GM18517 (cell line): ENCODE measurements at regions not wholly inside any gene's neighbourhood (a gene's known extent, or its start where the extent isn't known, plus 50 kb on each side); places are given as distances from the start of the nearest gene placed in this dataset.
"Not testable (repeated sequence)": the region's sequence is repeated elsewhere in the genome, so short reads cannot be mapped to it uniquely, and the experiment has no call there.

Experiments used
- ATAC-seq: cut with Tn5 transposase; IDR thresholded peaks from one replicate; pipeline ENCODE4 v1.9.1; 2021; ENCODE audit warnings: mild to moderate bottlenecking, moderate library complexity; ENCODE audit not compliant: unreplicated experiment

GRCh38 chr2:76073992-76074604 is 363.4 kb upstream of the GCFC2 start:
- ATAC-seq = no peak

DNA sequence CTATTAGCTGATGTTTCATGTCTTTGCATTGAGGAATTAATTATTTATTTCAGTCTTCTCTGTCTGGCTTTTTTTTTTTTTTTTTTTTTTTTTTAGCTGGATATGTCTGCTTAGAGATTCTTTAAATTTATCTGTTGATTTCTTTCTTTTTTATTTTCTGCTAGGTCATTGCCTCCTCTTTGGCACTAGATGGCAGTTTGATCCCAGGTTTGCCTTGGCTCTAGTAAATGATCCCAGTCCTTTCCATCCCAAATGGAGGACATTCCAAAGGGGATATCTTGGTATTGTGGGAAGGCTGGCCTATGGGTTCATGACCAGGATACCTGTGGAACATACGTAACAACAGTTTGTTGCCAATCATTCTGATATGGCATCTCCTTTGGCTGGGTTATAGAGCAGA is 339.5 kb upstream of the GCFC2 start:
- ATAC-seq = no peak

DNA sequence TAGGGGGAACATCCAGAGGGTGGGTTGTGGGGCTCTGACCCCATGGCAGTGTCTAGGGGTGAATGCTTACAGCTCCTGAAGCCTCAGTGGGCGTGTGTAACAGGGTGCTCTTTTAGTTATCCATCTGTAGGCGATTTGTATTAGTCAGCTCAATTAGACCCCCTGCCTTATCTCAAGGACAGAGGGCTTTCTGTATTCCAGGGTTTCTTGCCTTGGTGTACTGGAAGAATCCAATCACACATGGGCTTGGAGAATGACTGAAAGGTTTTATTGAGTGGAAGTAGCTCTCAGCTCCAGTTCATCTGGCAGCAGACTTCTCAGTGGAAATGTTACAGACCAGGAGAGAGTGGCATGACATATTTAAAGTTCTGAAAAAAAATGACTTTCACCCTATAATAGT is 334.0 kb upstream of the GCFC2 start:
- ATAC-seq = no peak

DNA sequence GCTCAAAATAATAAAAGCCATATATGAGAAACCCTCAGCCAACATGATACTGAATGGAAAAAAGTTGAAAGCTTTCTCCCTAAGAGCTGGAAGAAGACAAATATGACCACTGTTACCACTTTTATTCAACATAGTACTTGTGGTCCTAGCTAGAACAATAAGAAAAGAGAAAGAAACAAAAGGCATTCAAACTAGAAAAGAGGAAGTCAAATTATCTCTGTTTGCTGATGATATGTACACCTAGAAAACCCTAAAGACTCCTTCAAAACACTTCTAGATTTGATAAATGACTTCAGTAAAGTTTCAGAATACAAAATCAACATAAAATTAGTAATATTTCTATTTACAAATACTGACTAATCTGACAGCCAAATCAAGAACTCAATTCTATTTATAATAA is 328.8 kb upstream of the GCFC2 start:
- ATAC-seq = no peak

DNA sequence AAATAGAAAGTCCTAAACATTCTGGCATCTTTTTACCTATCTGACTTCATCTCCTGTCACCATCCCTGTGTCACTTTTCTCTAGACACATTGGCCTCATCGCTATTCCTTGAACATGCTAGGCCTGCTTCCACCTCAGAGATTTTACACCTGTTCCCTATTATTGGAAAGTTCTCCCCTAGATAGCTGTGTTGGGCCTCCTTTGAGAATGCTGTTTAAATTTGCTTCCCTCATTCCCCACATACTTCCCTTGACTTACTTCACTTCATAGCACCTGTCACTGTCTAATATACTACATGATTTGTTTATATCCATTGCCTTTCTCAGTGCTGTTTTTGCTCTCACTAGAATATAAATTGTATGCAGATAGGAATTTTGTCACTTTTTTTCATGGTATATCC is 317.0 kb upstream of the GCFC2 start:
- no peak for ATAC-seq

DNA sequence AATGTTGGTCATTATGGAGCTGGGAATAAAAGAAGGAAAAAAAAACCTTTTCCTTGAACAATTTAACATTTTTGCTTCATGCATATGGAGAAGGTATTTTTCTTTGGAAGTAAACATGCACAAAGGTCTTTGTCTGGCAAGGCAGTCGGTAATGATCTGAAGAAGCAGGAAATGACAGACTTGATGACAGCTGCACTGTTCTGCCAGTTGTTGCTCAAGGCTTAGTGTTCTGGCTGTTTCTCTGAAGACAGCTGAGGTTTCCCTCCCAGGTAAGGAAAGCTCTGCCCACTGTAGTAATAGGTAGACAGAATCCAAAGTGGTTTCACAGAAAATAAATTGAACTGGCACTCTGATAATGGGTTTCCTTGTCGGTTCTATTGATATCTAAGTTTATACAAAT is 308.4 kb upstream of the GCFC2 start:
- no peak for ATAC-seq

- no peak for ATAC-seq
These were observed 298.8 kb upstream of the GCFC2 start for GRCh38 chr2:76009484-76009883.

DNA sequence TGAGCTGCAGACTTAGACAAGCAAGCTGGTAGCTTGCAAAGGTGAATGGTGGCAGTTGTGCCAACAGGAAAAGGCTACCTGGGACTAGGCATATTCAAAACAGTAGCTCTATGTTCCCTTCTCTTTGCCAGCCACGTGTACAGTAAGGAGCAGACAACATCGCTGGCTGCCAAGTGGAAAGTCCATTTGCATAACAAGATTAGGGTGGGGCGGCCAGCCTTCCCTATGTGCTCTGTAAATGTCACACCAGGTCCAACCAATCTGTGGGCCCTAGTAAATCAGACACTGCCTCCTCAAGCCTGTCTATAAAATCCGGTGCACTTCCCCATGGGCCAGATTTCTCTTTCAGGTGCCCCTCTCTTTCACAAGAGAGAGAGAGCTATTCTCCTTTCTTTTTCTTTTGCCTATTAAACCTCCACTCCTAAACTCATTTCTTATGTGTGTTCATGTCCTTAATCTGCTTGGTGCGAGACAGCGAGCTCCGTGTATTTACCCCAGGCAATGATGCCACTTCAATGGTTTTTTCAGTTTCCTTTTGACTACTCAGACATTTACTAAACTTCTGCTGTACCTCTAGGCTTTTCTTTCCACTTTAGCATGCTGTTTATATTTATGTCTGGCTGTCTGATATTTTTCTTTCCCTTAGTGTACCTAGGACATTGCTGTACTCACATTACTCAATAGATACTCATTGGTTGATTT is 297.4 kb upstream of the GCFC2 start:
- peak; percentile 68 for ATAC-seq

DNA sequence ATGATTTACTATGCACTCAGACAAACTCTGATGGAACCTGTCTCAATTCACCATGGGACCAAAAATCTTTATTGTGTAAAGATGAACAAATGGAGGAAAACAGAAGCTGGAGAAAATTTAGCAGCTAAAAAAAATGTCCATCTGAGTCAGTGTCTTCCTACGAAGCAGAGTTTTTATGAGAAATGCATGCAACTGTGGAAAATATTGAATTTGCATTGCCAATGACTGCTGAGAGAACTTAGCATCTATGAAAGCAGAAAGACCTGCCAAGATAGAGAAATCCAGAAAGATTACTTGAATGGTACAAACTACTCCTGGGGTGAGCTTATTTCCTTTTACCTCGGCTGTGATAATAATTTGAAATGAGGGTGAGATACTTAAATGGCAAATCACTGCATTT is 289.7 kb upstream of the GCFC2 start:
- ATAC-seq = no peak

GRCh38 chr2:75998451-75998850 is 287.7 kb upstream of the GCFC2 start:
- no peak for ATAC-seq

DNA sequence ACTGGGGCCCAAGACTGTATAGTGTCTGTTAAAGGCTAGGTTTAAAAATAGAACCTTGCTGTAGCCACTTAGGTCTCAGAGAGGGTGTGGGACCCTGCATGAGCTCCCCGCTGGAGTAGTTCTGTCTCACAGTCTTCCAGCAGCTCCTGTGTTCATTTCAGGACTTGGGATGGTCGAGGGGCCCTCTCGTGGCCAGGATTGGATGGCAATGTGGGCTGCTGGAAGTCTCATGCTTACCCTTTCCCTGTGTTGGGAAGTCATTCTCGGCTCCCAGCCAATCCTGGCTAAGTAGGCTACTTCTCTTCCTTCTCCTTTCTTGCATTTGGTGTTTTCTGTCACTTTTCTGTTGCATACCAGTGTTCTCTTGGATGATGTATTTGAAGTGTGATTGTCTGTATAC is 284.0 kb upstream of the GCFC2 start:
- ATAC-seq = no peak

DNA sequence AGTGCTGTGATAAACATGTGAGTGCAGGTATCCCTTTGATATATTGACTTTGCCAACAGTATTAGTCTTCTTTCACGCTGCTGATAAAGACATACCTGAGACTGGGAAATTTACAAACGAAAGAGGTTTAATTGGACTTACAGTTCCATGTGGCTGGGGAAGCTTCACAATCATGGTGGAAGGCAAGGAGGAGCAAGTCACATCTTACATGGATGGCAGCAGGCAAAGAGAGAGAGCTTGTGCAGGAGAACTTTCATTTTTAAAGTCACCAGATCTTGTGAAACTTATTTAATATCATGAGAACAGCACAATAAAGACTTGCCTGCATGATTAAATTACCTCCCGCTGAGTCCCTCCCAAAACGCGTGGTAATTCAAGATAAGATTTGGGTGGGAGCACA is 277.9 kb upstream of the GCFC2 start:
- ATAC-seq = not testable (repeated sequence)

DNA sequence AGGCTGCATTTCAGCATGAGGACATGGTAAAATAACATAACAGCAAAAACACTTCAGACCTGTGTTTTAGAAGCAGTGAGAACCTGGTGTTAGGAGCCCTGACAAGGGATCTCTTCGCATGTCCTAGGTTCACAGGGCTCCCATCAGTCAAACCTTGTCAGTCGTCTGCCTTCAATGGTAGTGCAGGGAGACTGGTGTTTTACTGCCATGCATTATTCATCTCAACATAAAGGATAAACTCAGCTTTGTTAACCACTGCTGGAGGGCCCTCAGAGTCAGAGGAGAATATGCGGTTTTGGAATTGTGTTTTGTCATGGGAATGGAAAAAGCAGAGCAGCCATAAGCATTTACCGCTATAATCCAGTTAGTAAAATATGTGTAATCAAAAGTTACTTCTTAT is 275.9 kb upstream of the GCFC2 start:
- no peak for ATAC-seq

DNA sequence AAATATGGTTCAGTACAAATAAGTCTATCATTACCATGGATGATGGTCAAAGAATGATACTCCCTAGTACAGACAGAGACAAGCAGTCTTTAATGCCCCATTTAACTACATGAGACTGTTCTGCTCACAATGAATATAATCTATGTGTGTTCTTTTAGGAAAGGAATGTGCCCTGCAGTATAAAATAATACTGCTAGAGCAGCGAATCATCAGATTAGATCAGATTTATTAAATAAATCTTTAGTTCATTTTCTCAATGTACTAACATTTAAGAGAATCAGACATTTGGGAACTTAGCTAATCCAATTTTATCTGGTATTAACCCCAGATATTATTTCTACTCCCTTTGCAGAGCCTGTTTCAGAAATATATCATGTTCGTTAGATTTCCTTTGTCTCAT is 272.0 kb upstream of the GCFC2 start:
- ATAC-seq = no peak

DNA sequence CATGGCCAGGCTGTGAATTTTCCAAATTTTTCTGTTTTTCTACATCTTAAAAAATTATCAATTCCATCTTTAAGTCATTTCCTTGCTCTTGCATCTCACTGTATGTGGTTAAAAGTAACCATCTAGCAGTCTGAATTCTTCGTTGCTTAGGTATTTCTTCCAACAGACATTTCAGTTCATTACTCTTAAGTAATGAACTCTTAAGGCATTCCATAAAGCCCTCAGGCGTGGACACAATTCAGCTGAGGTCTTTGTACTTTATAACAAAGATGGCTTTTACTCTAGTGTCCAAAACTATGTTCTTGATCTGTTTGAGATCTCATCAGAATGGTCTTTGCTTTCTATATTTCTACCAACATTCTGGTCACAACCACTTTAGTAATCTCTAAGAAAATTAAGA is 253.9 kb upstream of the GCFC2 start:
- no peak for ATAC-seq

- no peak for ATAC-seq
These were observed 249.8 kb upstream of the GCFC2 start for GRCh38 chr2:75960472-75961009.

DNA sequence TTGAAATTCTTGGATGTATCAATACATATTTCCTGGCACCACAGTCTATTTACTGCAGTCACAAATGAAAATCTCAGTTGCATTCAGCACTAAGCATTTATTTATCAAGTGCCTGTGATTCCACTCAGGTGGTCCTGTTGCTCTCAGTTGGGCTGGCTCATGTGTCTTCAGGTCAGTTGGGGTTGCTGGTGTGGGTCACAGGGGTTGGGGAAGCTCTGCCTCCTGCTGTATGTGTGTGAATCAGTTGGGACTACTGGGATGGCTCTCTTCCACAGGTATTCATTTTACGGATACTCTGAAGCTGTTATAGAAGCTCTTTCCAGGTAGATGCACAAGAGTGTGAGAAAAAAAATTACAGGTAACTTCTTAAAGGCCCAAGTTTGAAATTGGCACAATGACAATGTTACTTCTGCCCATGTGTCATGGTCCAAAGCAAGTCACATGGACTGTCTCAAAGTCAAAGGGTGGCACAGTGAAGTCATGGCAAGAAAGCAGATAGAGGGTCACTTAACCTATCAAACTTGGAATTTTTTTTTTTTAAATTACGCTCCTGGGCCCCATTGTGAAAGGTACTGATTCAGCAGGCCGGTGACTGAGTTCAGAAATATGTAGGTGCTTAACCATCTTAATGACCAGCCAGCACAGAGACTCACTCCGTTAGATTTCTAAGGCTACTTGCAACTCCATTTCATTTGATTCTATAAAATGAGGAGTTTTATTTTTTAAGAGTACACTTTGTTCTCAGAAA is 249.2 kb upstream of the GCFC2 start:
- no peak for ATAC-seq

GRCh38 chr2:75954761-75955160 is 244.0 kb upstream of the GCFC2 start:
- ATAC-seq = no peak

DNA sequence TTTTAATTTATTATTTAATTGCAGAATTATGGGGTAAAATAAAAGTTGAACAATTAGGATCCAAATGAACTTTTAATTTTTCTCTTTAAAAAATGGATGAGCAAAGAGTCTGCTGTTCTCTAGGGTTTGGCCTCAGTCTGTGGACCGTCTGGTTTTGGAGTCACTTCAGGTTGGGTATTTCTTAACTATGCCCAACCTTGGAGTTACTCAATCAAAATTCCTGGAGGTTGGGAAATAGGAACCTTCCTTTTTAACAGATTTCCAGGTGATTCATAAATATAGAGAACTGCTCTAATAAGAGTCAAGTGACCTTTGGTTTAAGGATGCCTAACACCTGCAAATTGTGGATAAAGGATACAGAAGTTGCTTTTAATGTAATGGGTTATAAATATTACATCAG is 241.5 kb upstream of the GCFC2 start:
- no peak for ATAC-seq

- no peak for ATAC-seq
These were observed 238.8 kb upstream of the GCFC2 start for GRCh38 chr2:75949385-75950030.

DNA sequence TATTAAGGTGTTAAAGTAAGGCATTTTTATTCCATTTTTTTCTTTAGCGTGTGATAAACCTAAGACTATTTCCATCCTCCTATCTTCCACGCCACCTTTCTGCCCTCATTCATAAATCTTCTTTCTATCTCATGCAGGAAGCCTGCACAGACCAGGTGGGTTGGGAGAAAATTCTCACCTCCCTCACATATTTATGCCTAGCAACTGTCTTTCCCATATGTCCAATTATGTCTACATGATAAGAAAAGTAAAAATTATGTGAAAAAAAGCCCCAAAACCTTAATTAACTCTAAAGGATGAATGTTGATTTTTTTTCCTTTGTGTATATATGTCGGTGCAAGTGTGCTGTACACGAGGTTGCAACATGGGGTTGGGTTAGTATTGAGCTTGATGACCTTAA is 225.6 kb upstream of the GCFC2 start:
- no peak for ATAC-seq

DNA sequence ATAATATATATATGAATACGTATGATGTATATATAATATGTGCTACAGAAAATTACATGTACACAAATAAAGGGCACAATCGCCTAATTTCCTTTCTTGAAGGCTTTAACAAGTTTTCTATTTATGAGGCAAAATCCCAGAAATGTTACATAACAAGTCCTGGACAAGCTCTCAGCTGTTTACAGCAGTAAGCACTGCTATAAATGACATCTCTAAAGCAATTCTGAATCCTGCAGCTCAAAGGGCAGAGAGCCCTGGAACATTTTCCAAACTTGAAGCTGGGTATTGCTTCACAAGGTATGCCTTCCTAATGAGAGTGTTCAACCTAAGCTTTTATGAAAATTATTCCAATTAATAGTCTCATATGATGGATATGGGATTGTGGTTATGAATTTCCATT is 222.3 kb upstream of the GCFC2 start:
- ATAC-seq = no peak
